ENCODE measurements at regions not wholly inside any gene's neighbourhood (a gene's known extent, or its start where the extent isn't known, plus 50 kb on each side); places are given as distances from the start of the nearest gene placed in this dataset.

DNA sequence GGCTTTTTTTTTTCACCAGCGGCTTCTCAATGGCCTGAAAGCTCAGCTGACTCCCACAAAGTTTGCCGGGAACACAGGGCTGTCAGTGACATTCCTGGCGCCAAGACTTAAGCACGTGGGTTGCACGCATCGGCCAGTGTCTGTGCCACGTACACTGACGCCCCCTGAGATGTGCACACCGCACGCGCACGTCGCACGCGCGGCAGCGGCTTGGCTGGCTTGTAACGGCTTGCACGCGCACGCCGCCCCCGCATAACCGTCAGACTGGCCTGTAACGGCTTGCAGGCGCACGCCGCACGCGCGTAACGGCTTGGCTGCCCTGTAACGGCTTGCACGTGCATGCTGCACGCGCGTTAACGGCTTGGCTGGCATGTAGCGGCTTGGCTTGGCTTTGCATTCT lies 63.2 kb downstream of the CCDC74A start:
- no peak for TF ChIP-seq CTCF (IDR thresholded peaks at IDR 0.05)
- TF ChIP-seq SIN3A (IDR thresholded peaks at IDR 0.05; ENCODE audit: borderline replicate concordance, insufficient read depth, low read depth, low read length) = no peak
- TF ChIP-seq REST (IDR thresholded peaks at IDR 0.05; ENCODE audit: insufficient read depth in 1 of 2, low read depth in 2 of 2, low read length in 1 of 2) = no peak

Measured in Panc1 (cell line).